Lower lobe of right lung (tissue), 2 donors: ENCODE measurements at regions not wholly inside any gene's neighbourhood (a gene's known extent, or its start where the extent isn't known, plus 50 kb on each side); places are given as distances from the start of the nearest gene placed in this dataset.
"Not testable (repeated sequence)": the region's sequence is repeated elsewhere in the genome, so short reads cannot be mapped to it uniquely, and the experiment has no call there.

Experiments
- ATAC-seq, 2 donors: fragments of 200-7000 bp; cut with Tn5 transposase; one replicate each; pipeline ENCODE4 v1.9.1; 2020 to 2022; ENCODE audit warnings: mild to moderate bottlenecking in 2 of 2, moderate library complexity in 2 of 2
- DNase-seq: peaks from one replicate; pipeline ENCODE4 v3.0.0-alpha.2; 2020
- H3K27ac ChIP-seq: fragments of 200-600 bp; one replicate; pipeline ENCODE4 v1.8.0; 2022
- H3K27me3 ChIP-seq: fragments of 200-600 bp; one replicate; pipeline ENCODE4 v1.8.0; 2022; ENCODE audit warnings: low read depth
- H3K36me3 ChIP-seq: fragments of 200-600 bp; one replicate; pipeline ENCODE4 v1.8.0; 2022; ENCODE audit warnings: mild to moderate bottlenecking
- H3K4me1 ChIP-seq: fragments of 200-600 bp; one replicate; pipeline ENCODE4 v1.8.0; 2022
- H3K4me3 ChIP-seq: fragments of 200-600 bp; one replicate; pipeline ENCODE4 v1.8.0; 2022; ENCODE audit warnings: mild to moderate bottlenecking
- H3K9me3 ChIP-seq: fragments of 200-600 bp; one replicate; pipeline ENCODE4 v1.8.0; 2022
- CTCF ChIP-seq: fragments of 200-600 bp; IDR thresholded peaks from one replicate; pipeline ENCODE4 v1.8.0; 2022; ENCODE audit warnings: antibody characterized with exemption, mild to moderate bottlenecking
- intact Hi-C: fragments of 100-400 bp; cut with DNase I; formaldehyde crosslinking; loops from one replicate; pipeline ENCODE4 v1.11.0; 2022
- donor health status: DM: no; HTN: yes; CAD: no; lungs with severe emphysema.

GRCh38 chr3:87109465-87109864, 117.6 kb upstream of the CHMP2B start:
- Histone ChIP-seq H3K4me3 (no peak overlapping the region), H3K27ac (no peak overlapping the region), H3K9me3 (no peaks in the 10 kb centered on the region), H3K36me3 (no peaks in the 10 kb centered on the region), H3K27me3 (no peaks in the 10 kb centered on the region), H3K4me1 (no peaks in the 10 kb centered on the region)
- DNase-seq (no peak), ATAC-seq (no peak)
- TF ChIP-seq CTCF, result no peak
- intact Hi-C loops, result no loop called here

GRCh38 chr3:87101861-87102625, 111.1 kb upstream of the VGLL3 start:
- ATAC-seq, result no peak
- no peaks in the 10 kb centered on the region for H3K27me3 ChIP-seq
- no peaks in the 10 kb centered on the region for H3K4me1 ChIP-seq
- H3K27ac ChIP-seq, result no peak overlapping the region
- H3K9me3 ChIP-seq, result no peaks in the 10 kb centered on the region
- intact Hi-C loops, result no loop called here
- no peak for DNase-seq
- no peak for TF ChIP-seq CTCF
- H3K36me3 ChIP-seq, result no peaks in the 10 kb centered on the region
- H3K4me3 ChIP-seq, result no peak overlapping the region

GRCh38 chr3:87097733-87098132, 106.8 kb upstream of the VGLL3 start:
- intact Hi-C loops, H3K9me3 ChIP-seq, H3K27me3 ChIP-seq, H3K36me3 ChIP-seq, H3K4me1 ChIP-seq, H3K27ac ChIP-seq, ATAC-seq, DNase-seq, H3K4me3 ChIP-seq: not testable (repeated sequence)

- Histone ChIP-seq H3K4me1 (peaks cover 7% of the 10 kb centered on the region), H3K36me3 (no peaks in the 10 kb centered on the region), H3K27ac (no peak overlapping the region), H3K27me3 (no peaks in the 10 kb centered on the region), H3K9me3 (no peaks in the 10 kb centered on the region), H3K4me3 (no peak overlapping the region)
- ATAC-seq, result no peak
- DNase-seq, result no peak
- intact Hi-C loops, result no loop called here
- no peak for TF ChIP-seq CTCF
These were observed 99.7 kb upstream of the VGLL3 start for GRCh38 chr3:87090631-87091030.

GRCh38 chr3:87088993-87089841, 98.3 kb upstream of the VGLL3 start:
- H3K4me1 ChIP-seq, result peaks cover 7% of the 10 kb centered on the region
- H3K27me3 ChIP-seq, result no peaks in the 10 kb centered on the region
- intact Hi-C loops, result loop anchor here (10.0 kb wide), 1 partner anchor 314 kb away; no protein-coding TSS in a partner anchor
- peak; percentile 96 to 97 for ATAC-seq
- DNase-seq, result peak; percentile 67
- peak overlapping the region; percentile 63 for H3K4me3 ChIP-seq
- TF ChIP-seq CTCF, result no peak
- no peaks in the 10 kb centered on the region for H3K9me3 ChIP-seq
- H3K36me3 ChIP-seq, result no peaks in the 10 kb centered on the region
- H3K27ac ChIP-seq, result peak overlapping the region; percentile 89
